ENCODE measurements at regions not wholly inside any gene's neighbourhood (a gene's known extent, or its start where the extent isn't known, plus 50 kb on each side); places are given as distances from the start of the nearest gene placed in this dataset.

GRCh38 chr14:101351769-101352168, 209.5 kb upstream of the DIO3 start:
- H3K4me3 ChIP-seq (replicated peaks in 1 of 2; ENCODE audit: low read depth in 1 of 2, low read length in 2 of 2) = no peak overlapping the region
- H3K27me3 ChIP-seq (ENCODE audit: insufficient read depth, low read length) = no peaks in the 10 kb centered on the region
- H3K4me2 ChIP-seq (ENCODE audit: low read length) = no peak overlapping the region
- H3K9ac ChIP-seq (ENCODE audit: low read length) = no peak overlapping the region
- H3K79me2 ChIP-seq (ENCODE audit: insufficient read depth, low read length) = no peaks in the 10 kb centered on the region
- no peaks in the 10 kb centered on the region for H3K36me3 ChIP-seq (ENCODE audit: control insufficient read depth in 1 of 2, insufficient read depth in 2 of 2, low read length in 2 of 2)
- CTCF ChIA-PET = no interaction called here
- H3K9me3 ChIP-seq (ENCODE audit: control insufficient read depth in 1 of 2, insufficient read depth in 1 of 2, low read depth in 1 of 2, low read length in 2 of 2) = no peaks in the 10 kb centered on the region
- no TSS peak for BruUV-seq (replicated peaks)
- intact Hi-C loops (cut with micrococcal nuclease) = no loop called here
- no peaks in the 10 kb centered on the region; a peak in 1 of 4 replicates for H3K4me1 ChIP-seq (ENCODE audit: control insufficient read depth in 1 of 2, insufficient read depth in 2 of 2, low read length in 2 of 2)
- no peak for ATAC-seq
- no peaks in the 10 kb centered on the region for H4K20me1 ChIP-seq (ENCODE audit: insufficient read depth)
- POLR2A ChIA-PET = no interaction called here
- no peak for DNase-seq (ENCODE audit: low read depth, low spot score)
- H3K9me2 ChIP-seq (ENCODE audit: insufficient read depth) = no peaks in the 10 kb centered on the region
- RAD21 ChIA-PET (ENCODE audit: low non-redundant PET in 1 of 2, low total read pairs in 2 of 2, uncharacterized antibody in 2 of 2, unreplicated experiment in 2 of 2) = no interaction called here
- no peak overlapping the region for H3K27ac ChIP-seq (ENCODE audit: low read depth, low read length)
- TF ChIP-seq ATF3 (IDR thresholded peaks at IDR 0.05) (no peak), YY1 (IDR thresholded peaks at IDR 0.05; ENCODE audit: extremely low read depth, insufficient replicate concordance, low read depth, low read length) (no peak)
- H2AFZ ChIP-seq (ENCODE audit: low read depth, low read length, poor library complexity, severe bottlenecking) = no peak overlapping the region

- H3K27ac ChIP-seq (ENCODE audit: low read depth, low read length) = no peak overlapping the region
- ChIA-PET RAD21 (ENCODE audit: low non-redundant PET in 1 of 2, low total read pairs in 2 of 2, uncharacterized antibody in 2 of 2, unreplicated experiment in 2 of 2) (no interaction called here), POLR2A (no interaction called here), CTCF (no interaction called here)
- BruUV-seq (replicated peaks) = no TSS peak
- intact Hi-C loops (cut with micrococcal nuclease) = no loop called here
- H2AFZ ChIP-seq (ENCODE audit: low read depth, low read length, poor library complexity, severe bottlenecking) = no peak overlapping the region
- TF ChIP-seq ZBTB33 (IDR thresholded peaks at IDR 0.05; ENCODE audit: extremely low read depth, insufficient replicate concordance, low read length) (no peak), ELF1 (IDR thresholded peaks at IDR 0.05; ENCODE audit: borderline replicate concordance, low read depth) (no peak), POLR2AphosphoS5 (IDR thresholded peaks at IDR 0.05; ENCODE audit: low read depth, low read length) (no peak), RAD21 (IDR thresholded peaks at IDR 0.05; ENCODE audit: low read depth) (no peak), CBX3 (IDR thresholded peaks at IDR 0.05; ENCODE audit: low read depth) (no peak), REST (IDR thresholded peaks at IDR 0.05; ENCODE audit: low read depth) (no peak), YY1 (IDR thresholded peaks at IDR 0.05; ENCODE audit: extremely low read depth, insufficient replicate concordance, low read depth, low read length) (no peak)
- H3K79me2 ChIP-seq (ENCODE audit: insufficient read depth, low read length) = no peaks in the 10 kb centered on the region
- H3K27me3 ChIP-seq (ENCODE audit: insufficient read depth, low read length) = no peaks in the 10 kb centered on the region
- H3K9me3 ChIP-seq (ENCODE audit: control insufficient read depth in 1 of 2, insufficient read depth in 1 of 2, low read depth in 1 of 2, low read length in 2 of 2) = no peaks in the 10 kb centered on the region
- no peaks in the 10 kb centered on the region for H3K36me3 ChIP-seq (ENCODE audit: control insufficient read depth in 1 of 2, insufficient read depth in 2 of 2, low read length in 2 of 2)
- no peaks in the 10 kb centered on the region for H4K20me1 ChIP-seq (ENCODE audit: insufficient read depth)
- ATAC-seq = no peak
- no peak for DNase-seq (ENCODE audit: low read depth, low spot score)
- H3K9me2 ChIP-seq (ENCODE audit: insufficient read depth) = no peaks in the 10 kb centered on the region
- no peak overlapping the region for H3K9ac ChIP-seq (ENCODE audit: low read length)
- H3K4me3 ChIP-seq (replicated peaks in 1 of 2; ENCODE audit: low read depth in 1 of 2, low read length in 2 of 2) = no peak overlapping the region
- no peak overlapping the region for H3K4me2 ChIP-seq (ENCODE audit: low read length)
- no peaks in the 10 kb centered on the region; a peak in 1 of 4 replicates for H3K4me1 ChIP-seq (ENCODE audit: control insufficient read depth in 1 of 2, insufficient read depth in 2 of 2, low read length in 2 of 2)
These were observed 208.7 kb upstream of the DIO3 start for GRCh38 chr14:101352567-101352966.
